Tibial nerve (tissue), 4 donors: ENCODE measurements at regions not wholly inside any gene's neighbourhood (a gene's known extent, or its start where the extent isn't known, plus 50 kb on each side); places are given as distances from the start of the nearest gene placed in this dataset.

Experiments
- EP300 ChIP-seq, 2 donors: sonication (generic); formaldehyde crosslinking; IDR thresholded peaks; one replicate each; pipeline ENCODE4 v1.6.1; 2017; ENCODE audit warnings: antibody characterized with exemption in 2 of 2, mild to moderate bottlenecking in 1 of 2
- POLR2A ChIP-seq, 2 donors: fragments of 450-650 bp; IDR thresholded peaks; one replicate each; pipeline ENCODE4 v1.6.1; 2017; ENCODE audit warnings: antibody characterized with exemption in 2 of 2, mild to moderate bottlenecking in 2 of 2, moderate library complexity in 2 of 2
- TF ChIP-seq, protein P1 (sequence below), 5 experiments: fragments of 200-600 bp in 3 of 5; fragments of 450-650 bp in 2 of 5; sonication (generic) in 3 of 5; IDR thresholded peaks; one replicate each; pipeline ENCODE4 v1.5.1; 2016 to 2019; ENCODE audit warnings: antibody characterized with exemption in 5 of 5, mild to moderate bottlenecking in 3 of 5, moderate library complexity in 2 of 5

DNA sequence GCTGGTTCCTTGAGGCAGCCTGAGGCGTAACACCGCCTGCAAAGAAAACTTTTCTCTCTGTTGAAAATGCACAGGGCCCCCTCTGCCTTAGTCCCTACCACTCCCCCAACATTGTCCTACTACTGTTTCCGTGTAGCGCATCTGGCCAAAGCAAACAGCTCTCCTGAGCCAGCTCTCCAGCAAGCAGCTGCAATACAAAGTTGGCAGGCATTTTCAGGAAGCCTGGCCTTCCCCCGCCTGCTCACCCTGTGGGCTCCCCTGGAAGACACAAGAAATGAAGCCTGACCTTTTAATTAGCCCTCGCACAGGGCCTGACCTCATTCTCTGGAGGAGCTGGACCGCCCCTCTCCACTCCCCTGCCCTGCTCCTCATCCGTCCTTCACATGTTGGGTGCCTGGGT is 66.7 kb downstream of the SOX9 start:
- no peak for TF ChIP-seq POLR2A (IDR thresholded peaks at IDR 0.05)
- TF ChIP-seq, protein P1, sequence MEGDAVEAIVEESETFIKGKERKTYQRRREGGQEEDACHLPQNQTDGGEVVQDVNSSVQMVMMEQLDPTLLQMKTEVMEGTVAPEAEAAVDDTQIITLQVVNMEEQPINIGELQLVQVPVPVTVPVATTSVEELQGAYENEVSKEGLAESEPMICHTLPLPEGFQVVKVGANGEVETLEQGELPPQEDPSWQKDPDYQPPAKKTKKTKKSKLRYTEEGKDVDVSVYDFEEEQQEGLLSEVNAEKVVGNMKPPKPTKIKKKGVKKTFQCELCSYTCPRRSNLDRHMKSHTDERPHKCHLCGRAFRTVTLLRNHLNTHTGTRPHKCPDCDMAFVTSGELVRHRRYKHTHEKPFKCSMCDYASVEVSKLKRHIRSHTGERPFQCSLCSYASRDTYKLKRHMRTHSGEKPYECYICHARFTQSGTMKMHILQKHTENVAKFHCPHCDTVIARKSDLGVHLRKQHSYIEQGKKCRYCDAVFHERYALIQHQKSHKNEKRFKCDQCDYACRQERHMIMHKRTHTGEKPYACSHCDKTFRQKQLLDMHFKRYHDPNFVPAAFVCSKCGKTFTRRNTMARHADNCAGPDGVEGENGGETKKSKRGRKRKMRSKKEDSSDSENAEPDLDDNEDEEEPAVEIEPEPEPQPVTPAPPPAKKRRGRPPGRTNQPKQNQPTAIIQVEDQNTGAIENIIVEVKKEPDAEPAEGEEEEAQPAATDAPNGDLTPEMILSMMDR (IDR thresholded peaks at IDR 0.05) = no peak
- peak in 1 of 2 donors; percentile 25 for TF ChIP-seq EP300 (IDR thresholded peaks at IDR 0.05)
